NCI-H2227 (cell line): ENCODE measurements at regions not wholly inside any gene's neighbourhood (a gene's known extent, or its start where the extent isn't known, plus 50 kb on each side); places are given as distances from the start of the nearest gene placed in this dataset.

Experiments used
- DNase-seq: peaks from one replicate; lab custom pipeline; 2025; ENCODE audit not compliant: unreplicated experiment; lab: John Stamatoyannopoulos, UW

DNA sequence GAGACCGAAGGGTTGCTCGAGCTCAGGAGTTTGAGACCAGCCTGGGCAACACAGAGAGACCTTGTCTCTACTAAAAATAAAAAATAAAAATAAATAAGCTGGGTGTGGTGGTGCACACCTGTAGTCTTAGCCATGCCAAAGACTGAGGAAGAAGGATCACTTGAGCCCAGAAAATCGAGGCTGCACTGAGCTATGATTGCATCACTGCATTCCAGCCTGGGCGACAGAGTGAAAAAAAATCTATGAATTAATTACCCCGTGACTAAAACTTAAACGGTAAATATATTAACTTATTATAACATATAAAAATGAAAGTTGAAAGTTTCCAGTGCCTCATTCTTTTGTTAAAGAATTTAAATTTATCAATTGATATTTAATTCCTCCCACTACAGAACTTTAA is 273.7 kb downstream of the KLF12 start:
- no peak for DNase-seq

DNA sequence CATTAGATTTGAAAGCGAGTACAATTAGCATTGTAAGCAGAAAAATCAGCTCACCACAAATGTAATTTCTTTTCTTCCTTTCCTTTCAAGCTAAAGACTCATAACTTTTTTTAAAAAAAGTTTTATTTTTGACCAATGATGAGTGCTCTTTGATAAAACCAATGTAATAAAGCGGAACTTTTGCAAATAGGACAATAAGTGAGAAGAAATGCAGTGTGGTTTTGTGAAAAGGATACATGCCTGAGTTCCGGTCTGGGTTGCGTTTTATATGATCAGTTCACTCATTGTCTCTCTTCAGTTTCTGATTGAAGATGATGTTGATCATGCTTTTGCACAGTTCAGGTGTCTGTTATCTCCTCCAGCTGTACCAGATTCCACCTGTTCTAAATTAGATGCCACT is 274.4 kb downstream of the KLF12 start:
- no peak for DNase-seq

DNA sequence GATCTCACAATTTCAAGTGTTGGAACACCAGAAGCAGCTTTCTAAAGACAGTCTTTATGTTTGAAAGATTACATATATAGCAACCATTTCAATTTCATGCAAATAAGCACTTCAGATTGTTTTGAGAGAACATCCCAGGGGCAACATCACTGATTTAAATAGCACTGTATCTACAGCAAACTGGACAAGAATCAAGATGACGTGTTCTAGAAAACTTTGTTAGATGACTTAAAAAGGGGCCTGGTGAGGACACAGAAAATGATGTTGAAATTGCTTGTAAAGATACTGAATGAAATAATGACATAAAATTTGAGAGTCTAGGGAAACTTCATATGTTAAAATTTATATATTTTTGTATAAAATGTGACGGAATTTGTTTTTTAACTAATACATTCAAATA is 277.1 kb downstream of the KLF12 start:
- DNase-seq: no peak

DNA sequence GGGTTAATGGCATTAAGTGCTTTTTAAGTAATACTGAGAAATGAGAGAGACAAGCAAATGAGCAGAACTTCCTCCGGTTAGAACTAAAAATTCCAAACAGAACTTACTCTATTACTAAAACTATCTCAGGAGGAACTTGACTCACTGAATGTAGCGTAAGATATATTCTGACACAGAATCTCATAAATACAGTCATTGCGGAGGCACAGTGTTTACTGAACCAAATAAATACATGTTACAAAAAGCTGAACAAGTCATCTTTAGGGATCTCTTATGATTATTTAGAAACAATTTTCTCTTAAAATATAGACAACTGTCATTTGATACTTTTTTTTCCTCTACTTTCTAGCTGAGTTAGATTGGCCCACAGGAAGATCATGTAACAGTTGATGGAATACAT is 283.1 kb downstream of the KLF12 start:
- no peak for DNase-seq

DNA sequence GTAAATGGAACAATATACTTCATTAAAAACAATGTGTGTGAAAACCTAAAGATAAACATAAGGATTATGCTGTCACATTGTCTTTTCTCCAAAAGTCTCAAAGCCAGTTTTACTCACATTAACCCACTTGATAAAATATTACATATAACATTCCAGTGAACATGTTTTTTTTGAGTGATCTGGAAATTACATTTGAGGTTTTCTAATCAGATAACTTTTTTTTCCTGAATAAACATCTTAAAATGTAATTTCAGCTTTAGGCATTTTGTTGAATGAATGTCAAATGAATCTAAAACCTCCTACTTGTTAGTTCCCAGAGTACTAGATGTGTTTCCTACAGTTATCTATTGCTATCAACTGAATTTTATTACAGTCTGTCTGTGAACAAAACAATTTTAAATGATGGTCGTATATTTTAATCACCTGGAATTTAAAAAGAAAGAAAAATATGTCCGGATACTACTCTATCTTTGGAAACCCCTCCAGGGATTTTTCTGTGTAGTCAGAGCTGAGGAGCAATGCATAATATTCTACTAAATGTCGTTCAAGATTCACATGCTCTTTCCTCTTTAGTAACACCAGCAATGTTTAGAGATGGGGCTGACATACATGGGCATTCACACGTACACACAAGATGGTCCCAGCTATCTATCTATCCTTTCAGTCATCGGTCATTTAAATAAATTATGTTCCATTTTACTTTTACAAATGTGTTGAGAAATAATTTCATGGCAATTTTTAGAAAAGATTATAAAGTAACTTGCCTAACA is 283.9 kb downstream of the KLF12 start:
- no peak for DNase-seq

DNA sequence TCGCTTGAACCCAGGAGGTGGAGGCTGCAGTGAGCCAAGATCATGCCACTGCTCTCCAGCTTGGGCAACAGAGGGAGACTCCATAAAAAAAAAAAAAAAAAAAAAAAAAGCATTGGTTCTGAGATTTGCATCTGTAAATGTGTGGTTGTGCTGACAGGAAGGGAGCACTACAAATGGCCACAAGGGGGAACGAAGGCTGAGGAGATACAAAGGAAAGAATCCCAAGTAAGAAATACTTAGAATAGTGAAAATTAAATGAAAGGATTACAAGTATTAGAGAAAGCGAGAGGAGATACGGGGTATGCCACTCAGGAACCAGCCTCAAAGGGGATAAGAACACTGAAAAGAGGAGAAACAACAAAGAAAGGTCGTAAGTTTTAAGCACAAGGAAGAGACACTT is 284.9 kb downstream of the KLF12 start:
- DNase-seq: peak; percentile 8

DNA sequence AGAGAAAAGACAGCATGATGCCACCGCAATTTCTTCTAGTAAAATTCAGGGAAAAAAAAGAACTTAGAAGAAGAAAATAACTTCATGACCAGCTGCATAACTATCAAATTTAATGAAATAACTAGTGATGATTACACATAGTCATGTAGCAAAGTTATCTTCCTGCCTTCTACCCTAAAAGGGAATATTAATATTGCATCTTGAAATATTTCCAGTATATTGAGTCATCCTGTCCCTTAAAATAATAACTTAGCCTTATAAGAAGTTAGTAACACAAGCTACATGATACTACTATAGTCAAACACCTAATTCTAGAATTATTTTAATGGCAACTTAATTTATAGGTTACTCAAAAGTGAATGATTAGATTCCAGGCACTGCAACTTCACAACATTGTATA is 289.2 kb downstream of the KLF12 start:
- DNase-seq: no peak

DNA sequence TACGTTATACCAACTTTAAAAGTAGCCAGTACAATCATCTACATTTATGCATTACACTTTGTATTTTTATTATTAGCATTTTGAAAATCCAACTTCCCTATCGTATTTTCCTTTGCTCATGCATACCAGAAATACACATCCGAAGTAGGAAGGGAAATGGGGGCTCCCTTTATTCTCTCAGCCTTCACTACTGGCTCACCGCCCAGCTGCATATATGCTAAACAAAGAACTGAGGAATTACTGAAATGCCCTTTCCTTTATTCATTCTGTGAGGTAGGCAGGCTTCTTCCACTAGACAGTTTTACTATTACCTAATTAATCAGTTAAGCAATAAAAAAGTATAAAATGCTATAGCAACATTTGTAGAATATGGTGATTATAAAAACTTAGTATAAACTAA is 291.6 kb downstream of the KLF12 start:
- DNase-seq: no peak

DNA sequence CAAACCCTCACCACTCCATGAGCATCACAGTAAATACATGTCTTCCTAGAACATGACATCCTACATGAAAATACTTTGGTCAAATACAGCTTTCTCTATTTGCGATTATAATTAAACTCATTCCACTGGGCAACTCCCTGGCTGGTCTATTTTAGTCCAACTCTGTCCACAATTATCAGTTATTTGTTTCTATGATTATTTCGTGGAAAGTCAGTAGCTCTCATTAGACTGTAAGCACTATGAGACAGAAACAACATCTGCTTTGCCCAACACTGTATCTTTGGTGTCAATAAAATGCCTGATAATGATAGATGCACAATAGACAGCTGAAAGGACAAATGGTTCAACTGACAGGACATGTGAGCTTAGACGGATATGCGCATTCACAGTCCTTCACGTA is 292.0 kb downstream of the KLF12 start:
- no peak for DNase-seq

DNA sequence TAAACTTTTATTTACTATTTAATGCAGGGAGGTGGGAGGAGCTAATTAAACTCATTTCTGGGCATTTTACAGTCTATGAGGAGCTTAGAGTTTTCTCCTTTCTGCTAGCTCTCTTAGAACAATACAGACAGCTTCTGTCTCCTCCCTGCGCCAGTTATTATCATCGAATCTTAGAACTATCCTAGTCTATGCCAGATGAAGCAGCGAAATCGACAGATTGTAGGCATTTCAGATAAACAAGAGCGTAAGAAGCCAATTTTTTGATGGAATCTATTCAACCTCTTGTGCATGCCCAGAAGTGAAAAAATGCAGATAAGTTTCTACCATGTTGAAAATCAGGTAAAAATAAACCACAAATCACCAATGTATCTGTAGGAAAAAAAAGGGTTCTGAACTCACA is 297.1 kb downstream of the KLF12 start:
- DNase-seq: no peak

DNA sequence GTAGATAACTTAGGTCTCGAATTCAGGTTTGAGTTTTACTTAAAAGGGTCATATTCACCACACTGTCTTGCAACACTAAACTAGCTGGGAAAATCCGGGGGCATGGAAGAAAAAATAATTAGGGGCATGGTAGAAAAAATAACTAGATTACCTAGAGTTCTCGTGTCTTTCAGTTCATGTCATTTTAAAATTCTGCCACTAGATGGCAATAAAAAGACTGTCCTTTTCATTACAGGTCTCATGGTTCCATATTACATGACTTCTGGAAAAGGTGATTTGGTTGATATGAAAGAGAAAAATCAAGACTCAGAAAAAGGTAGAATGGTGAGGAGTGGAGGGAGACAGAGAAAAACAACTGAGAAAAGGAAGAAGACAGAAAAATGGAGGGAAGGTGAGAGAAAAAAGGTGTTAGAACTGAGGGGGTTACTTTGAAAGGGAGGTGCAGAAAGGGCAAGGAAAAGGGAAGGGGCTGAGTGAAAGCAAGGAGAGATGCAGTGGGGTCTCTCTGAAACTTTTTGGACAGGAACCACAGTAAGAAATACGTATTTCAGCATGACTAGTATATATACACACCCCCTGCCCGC is 299.0 kb downstream of the KLF12 start:
- peak; percentile 58 for DNase-seq

DNA sequence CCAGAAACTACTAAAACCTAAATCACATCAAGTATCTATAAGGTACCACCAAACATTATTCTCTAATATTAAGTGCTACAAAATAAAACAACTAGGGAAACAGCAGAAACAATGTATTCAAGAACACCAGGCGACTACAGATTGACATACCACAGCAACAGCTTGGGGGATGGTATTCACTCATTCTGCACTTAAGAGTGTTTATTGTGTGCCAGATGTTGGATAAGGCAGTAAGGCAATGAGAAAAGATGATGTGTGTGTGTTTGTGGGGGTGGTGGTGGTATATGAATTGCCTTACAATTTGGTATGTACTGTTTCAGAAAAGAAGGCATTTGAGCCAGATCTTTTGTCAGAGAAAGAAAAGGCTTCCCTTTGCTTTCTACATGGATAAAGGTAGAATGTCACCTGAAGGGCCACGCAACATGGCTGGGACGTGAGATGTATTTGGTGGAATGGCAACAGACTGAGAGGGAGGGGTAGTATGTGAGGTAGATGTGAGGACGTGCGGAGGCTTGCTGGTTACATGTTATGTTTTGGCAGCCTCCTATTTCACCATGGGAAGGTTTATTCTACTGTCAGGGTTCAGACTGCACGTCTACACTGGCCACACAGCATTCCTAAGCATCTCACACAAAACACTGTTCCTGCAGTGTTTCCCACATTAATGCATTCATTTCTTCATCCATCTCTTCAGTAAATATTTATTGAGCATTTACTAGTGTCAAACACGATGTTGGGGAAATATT is 300.7 kb downstream of the KLF12 start:
- DNase-seq: no peak

DNA sequence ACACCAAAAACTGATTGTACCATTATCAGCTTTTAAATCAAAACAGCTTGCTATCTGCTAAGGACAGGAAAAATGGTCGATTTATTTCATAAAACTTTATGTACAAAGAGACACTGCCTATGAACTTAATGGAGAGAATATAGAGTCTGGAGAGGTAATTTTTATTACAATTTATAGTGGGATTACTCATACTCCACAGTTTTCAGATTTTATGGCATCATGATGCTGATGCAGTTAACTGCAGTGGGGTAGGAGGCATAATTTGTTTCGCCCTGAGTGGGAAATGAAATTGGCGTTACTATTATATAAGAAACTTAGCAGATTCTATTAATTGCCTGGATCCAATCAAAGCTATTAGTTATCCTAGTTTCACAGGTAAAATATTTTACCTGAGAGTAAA is 301.4 kb downstream of the KLF12 start:
- no peak for DNase-seq

DNA sequence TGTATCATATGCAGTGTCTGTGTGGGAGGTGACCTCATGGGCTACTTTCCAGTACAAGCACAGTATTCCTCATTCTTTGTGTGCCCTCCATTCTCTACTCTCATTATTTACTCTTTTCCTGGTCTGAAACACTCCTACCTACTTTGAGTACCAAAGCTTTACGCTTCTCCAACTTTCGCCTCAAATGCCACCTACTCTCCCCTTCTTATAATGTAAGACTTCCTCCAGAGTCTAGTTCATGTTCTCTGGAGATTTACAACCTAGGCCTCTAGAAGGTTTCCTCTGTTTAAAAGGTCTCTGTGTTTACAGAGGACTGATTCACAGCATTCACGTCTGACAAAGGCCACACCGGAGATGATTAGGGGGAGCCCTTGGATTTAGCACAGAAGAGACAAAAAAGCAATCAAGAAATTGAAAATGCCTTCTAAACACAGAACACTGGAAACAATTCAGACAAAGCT is 302.0 kb downstream of the KLF12 start:
- no peak for DNase-seq

DNA sequence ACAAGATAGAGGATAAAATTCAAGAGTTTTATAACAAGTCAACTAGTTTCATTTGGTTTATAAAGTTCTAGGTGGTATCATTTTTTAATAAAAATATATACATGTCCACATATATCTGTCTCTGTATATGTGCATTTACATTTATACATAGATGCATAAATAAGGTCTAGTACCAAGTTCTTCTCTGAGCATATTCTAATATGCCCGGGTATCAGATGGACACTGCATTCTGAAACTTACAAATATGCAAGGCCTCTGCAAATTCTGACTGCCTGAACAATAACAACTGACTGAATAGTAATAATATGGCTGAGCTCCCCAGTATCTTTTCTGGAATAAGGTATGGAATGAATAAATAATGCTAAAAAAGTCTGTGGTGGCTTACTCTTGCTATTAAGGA is 304.8 kb downstream of the KLF12 start:
- DNase-seq: no peak

DNA sequence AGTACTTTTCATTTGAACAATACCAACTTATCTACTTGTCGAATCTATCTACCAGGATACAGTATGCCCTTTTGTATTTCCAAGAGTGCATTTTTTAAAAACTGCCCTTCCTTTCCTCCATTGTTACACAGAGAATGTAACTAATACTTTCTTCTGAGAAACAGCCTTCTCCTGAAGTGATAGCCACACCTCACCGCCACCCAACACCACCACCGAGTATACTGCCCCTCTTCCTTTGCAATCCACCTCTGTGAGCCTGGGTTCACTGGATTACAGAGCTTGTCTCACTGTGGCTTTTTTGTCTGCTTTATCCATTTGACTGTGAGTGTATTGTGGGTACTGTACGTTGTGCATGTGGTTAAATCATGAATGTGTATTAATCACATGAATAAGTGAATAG is 305.4 kb downstream of the KLF12 start:
- DNase-seq: no peak

DNA sequence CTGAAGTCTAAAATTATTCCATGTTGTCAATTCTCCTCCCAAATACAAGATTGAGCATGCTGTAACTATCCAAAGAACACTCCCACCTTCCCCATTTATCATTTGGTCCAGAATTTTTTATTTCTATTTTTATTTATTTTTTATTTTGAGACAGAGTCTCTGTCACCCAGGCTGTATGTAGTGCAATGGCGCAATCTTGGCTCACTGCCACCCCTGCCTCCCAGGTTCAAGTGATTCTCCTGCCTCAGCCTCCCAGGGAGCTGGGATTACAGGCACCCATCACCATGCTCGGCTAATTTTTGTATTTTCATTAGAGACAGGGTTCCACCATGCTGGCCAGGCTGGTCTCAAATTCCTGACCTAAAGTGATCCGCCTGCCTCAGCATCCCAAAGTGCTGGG is 306.8 kb downstream of the KLF12 start:
- DNase-seq: no peak

DNA sequence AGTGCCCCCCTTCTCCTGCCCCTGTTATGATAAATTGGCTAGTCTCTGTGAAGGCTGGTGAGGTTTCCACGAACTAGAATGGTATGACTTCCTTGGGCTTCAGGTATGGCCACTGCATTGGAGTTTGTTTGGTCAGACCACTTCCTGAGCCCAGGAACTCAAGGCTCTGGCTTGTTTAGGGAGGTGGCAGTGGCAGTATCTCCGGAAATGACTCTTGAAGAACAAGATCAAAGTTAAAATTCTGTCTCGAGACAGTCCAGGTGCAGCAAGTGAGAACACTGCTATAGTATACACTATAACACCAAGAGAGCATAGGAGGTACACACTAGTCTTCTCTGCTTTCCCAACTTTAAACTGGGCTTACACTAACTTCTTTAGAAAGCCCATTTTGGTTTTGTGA is 309.1 kb downstream of the KLF12 start:
- no peak for DNase-seq

DNA sequence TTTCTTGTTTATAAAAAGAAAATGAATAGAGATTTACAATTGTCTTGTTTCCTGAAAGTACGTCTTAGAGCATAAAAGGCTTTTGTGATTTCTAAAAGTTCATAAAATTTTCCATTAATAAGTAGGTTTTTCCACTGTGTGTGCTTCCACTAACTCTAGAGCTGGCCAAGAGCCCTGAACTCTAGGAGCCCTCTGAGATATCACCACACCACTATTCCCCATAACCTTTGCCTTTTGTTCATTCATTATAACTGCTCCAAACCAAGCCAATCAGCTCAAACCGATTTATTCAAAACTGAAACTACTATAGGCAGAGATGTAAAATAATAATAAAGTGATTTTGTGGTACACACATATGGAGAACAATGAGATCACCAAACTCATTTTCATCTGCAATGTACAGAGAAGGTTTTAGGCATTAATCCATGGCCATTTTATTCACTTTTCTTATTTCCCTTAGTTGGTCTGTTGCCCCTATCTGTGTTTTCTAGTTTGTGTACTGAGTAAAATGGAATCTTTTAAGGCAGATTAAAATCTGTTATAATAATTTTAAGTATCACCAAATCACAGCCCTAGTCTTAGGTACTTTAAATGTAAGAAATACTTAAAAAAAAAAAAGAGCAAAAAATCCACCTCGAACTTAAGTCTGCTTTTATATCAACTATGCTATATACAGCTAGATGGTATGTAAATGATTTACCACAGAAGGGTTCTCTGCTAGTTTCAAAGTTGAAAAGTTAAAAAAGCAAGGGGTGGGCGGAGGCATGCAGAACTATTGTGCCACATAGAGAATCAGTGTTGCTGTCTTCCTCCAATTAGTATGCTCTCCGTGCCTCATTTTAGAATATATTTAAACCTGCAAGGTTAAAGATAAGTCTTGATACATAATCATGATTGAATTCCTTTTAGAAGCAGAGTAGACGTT is 311.3 kb downstream of the KLF12 start:
- no peak for DNase-seq

DNA sequence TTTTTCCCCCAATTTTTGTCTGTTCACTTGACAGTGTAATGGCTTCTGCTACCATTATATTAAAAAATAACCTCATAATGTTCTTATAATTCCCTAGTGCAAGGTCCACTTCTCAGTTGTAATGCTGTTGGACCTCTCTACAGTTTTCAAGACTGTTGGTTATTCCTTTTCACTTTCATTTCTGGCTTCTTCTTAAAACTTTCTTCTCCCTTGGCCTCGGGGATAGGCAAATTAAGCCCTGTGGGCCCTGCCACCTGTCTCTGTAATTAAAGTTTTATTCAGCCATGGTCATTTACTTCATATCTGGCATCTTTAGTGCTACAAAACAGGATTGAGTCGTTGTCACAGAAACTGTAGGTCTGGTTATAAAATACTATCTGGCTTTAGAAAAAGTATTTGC is 313.5 kb downstream of the KLF12 start:
- no peak for DNase-seq

DNA sequence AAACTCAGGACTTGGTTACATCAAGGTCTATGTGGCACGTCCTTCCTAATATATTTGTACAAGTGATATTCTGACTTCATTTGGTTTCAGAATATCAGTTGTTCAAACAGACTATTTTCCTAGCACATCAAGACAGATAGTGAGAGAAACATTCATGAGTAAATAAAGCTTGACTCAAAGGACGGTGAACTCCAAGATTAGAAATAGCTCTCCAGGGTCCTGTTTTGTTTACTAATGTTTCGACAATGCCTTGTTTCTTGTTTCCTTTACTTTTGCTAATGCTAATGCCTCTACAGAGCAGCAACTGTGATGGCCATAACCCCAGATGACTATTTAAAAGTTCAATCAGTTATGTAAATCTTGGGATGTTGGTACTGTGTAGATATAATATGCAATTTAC is 313.9 kb downstream of the KLF12 start:
- DNase-seq: no peak
